ENCODE measurements at regions not wholly inside any gene's neighbourhood (a gene's known extent, or its start where the extent isn't known, plus 50 kb on each side); places are given as distances from the start of the nearest gene placed in this dataset.

- DNase-seq = no peak
Observed at GRCh38 chr1:87894062-87894461, 565.4 kb downstream of the LMO4 start.

DNA sequence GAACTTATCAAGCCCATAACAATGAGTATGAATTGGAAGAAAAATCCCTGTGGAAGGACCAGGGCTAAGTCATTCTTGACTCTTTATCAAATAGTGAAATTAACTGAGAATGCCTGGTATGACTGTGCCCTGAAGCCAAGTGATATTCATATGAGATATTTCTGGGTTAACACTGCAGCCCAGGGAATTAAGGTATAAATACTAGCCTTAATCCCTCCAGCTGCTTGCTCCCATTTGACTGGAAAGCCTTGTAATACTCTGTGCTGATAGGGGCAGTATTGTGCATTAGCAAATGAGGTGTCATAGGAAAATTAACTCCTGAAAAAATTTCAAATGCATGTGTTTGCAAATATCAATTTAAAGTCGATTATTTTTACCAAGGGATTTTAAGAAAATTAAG is 568.8 kb downstream of the LMO4 start:
- DNase-seq = no peak

GRCh38 chr1:87898431-87898830 is 569.8 kb downstream of the LMO4 start:
- no peak for DNase-seq

GRCh38 chr1:87899017-87899416 is 570.3 kb downstream of the LMO4 start:
- DNase-seq = no peak

DNA sequence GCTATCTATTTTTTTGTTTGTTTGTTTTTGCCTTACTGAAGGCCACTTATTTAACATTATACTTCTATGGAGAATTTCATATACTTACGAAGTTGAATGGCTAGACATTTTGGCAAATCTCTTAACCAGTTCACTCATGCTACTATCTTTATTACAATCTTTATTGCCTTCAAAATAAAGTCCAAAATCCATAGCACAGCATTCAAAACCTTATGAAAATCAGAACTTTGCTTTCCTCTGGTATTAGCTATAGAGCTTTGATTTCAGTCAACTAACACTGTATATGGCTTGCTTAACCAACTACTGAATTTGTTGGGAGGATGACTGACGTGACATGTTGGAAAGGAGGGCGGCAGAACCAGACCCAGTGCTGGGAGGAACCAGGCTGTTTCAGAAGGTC is 571.1 kb downstream of the LMO4 start:
- no peak for DNase-seq

DNA sequence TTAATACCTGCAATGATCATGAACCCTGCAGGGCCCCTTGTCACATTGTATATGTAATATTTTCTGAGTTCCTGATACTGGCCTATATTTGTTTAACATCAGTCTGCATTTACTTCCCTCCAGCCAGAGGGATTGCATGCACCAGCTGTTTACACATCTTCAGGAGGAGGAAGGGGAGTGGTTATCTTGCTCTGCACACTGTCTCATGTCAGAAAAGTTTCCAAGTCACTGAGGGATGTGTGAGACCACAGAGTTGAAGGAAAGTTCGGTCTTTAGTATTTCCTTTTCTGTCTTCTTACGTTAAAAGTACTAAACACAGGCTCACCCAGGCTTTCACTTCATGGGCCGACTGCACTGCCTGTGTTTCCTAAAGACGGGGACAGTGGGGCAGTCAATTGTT is 574.1 kb downstream of the LMO4 start:
- no peak for DNase-seq

DNA sequence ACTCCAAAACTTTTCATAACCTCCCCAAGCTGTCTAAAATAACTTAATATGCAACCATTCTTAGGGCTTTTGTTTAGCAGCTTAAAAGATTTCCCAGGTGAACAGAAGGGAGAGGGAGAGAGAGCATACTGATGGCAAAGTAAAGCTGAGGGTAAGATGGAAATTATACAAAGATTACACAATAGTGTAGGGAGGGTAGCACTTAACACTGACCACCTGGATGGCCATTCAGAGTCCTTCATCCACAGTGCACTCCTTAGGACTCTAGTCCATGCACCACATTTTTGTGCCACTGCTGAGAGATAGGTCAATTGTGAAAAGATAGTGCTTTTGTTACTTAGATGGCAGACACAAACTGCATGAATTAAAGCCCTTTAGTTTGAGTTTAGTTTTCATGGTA is 574.6 kb downstream of the LMO4 start:
- no peak for DNase-seq

DNA sequence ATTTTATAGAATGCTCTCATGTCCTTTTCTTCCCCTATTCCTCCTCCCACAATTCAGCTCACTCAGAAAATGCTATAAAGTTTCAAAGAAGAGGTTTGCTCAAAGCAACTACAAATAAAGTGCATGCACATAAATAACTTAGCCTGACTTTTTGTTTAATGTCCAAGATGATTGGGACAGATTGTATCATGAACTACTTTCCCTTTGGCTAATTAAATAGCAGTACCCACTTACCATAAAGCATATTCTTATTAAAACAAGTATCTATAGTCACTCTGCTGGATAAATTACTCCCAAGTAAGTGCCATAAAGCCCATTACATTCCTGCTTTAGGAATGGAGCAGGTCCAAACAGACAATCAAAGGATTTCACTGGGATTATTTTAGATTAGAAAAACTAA is 576.0 kb downstream of the LMO4 start:
- no peak for DNase-seq

DNA sequence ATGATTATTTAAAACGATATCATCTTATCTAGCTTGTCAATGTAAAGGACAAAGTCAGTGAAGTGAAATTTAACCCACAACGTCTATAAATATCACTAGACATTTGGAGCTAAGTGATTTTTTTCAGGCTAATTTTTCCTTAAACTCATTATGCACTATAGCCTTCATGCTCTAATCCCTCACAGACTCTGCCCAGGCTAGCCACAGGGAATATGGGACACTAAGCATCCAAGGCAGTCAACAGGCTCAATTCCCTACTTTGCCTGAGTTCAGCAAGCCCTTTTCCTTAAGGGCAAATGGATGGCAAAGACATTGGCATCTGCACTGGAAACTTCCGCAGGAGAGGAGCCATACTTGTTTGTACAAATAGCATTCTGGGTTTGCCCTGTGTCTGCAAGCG is 577.0 kb downstream of the LMO4 start:
- DNase-seq = no peak

DNA sequence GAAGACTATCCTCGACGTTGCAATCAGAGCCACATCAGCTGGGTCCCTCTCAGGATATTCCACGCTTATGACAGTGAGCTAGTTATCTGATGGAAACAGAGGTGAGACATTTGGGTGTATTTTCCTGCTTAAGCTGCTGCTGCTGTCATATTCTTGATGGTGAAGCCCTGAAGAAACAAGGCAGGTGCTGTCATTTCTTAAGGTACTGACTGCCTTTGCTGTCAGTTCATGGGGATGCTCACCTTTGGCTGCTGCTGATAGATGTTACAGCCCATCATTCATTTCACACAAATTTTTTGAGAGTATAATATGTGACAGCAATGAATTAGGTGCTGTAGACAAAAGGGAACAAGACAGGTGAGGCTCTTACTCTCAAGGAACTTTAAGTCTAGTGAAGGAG is 577.4 kb downstream of the LMO4 start:
- no peak for DNase-seq

- no peak for DNase-seq
Observed at GRCh38 chr1:87913361-87913760, 584.7 kb downstream of the LMO4 start.

DNA sequence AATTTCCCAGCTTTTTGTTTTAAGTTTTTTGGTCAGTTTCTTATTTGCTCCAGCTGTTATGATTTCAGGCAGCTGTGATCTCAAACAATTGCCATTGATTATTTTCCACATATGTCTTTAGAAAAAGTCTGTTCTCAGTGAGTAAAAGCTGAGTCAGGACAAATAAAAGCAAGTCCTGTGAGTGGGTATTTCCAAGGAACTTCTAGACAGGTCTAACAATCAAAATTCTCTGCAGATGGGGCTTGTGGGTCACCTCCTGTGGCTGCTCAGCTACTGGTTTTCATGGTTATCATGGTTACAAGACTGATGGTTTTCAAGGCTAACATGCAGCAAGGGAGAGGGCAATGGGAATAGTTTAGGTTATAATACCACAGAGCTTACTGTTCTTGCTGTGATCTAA is 585.7 kb downstream of the LMO4 start:
- no peak for DNase-seq

DNA sequence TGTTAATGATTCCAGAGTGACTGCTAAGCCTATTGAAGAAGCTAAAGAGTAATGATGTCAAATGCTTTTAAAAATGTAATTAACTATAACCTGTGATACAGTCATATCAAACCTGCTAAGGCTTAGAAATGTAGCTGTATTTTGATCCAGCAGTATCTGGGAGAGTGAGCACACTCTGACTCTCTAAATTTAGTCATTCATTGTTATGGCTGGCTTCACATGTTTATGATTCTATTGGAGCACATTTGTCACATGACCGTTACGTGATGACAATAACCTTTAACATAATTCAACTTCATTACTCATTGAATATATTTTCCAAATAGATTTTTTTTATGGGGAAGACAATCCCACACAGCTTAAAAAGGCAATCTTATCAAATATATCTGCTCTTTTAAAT is 587.1 kb downstream of the LMO4 start:
- DNase-seq = no peak

- no peak for DNase-seq
Observed at GRCh38 chr1:87916965-87917364, 588.3 kb downstream of the LMO4 start.

DNA sequence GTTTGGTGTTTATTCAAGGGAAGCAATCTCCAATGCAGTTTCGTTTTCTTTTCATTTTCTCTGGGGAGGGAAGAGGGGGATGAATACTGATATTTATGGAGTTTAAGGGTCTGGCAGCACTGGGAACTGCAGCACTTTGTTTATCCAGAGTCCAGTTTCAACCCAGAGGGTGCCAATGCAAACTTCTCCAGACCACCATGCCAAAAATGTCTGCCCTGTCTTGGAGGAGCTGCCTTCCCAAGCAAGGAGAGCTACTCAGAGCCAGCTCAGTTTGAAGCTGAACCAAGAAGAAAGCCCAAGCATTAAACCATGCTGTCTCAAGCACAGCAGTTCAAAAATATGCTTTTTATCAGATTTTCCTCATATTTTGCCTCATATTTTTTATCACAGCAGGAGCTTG is 589.7 kb downstream of the LMO4 start:
- no peak for DNase-seq

DNA sequence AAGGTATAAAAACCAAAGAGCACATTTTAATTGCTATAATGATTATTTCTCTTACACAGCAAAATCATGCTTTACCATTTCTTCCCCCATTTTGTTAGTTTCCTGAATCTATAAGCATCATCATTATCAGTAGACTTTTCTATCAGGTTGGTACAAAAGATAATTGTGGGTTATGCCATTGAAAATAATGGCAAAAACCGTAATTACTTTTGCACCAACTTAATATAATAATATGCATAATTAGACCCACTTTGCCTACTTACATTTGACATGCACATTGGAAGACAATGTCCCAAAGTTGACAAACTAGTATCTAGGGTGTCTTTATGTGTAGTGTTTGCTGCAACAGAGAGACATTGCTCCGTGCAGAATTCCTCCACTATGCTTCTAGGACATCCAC is 594.2 kb downstream of the LMO4 start:
- no peak for DNase-seq

DNA sequence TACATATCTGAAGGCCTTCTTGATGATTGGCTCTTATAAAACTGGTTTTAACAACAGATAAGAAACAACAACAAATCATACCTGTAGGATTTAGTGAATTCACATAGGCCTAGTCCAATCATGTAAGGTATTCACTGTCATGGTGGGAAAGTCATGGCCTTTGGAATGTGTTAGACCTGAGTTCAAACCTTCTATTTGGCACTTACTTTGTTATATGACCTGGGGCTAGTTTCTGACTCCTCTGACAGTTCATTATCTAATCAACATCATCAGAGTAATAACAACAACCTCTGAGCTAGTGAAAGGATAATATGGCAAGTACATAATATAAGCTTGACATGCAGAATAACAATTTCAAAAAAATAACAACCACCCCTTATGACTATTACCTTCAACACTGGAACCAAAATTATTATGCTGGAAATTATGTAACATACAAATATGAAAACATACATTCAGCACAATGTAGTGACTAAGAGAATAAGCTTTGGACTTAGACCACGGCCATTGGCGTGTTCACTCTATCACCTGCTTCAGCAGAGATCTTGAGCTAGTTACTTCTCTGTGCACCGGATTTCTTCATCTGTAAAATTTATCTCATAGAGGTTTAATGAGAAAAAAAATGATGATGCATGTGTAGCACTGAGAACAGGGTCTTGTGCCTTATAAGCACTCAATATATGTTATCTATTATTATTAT is 597.6 kb downstream of the LMO4 start:
- no peak for DNase-seq

GRCh38 chr1:87926921-87927320 is 598.2 kb downstream of the LMO4 start:
- DNase-seq = no peak

GRCh38 chr1:87927391-87928280 is 599.0 kb downstream of the LMO4 start:
- no peak for DNase-seq

DNA sequence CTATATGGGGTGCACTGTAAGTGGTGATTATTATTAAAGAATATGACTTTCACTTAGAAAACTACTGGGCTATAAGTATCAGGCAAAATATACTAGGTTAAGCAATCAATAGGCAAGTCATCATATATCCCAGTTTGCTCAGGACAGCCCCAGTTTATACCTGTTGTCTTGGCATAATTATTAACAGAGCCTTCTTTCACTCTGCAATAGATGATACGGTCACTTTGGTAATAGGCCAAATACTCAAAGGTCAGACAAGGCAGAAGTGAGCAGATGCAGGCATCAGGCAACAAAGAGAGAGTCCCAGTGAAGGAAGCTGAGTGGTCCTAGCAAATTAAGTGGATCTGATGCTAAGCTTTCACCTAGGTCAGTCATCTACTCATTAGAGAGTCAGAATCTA is 599.9 kb downstream of the LMO4 start:
- no peak for DNase-seq

DNA sequence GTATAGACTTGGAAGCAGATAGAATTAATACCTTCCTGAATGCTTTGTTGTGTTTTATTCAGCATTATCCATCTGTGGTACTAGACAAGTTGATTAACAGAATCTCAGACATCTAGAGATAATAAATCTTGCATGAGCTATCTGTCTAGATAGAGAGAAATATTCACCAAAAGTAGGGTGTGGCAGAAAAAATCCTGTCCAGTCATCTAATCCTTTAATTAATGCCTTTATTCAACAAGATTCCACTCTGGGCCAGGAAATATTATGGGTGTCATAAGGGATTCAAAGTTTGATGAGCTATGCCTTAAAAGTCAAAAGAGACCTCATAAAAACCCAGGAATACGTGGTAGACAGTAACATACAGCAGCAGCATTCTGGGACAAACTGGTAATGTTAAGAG is 601.2 kb downstream of the LMO4 start:
- DNase-seq = no peak

GRCh38 chr1:87930796-87931195 is 602.1 kb downstream of the LMO4 start:
- DNase-seq = no peak

DNA sequence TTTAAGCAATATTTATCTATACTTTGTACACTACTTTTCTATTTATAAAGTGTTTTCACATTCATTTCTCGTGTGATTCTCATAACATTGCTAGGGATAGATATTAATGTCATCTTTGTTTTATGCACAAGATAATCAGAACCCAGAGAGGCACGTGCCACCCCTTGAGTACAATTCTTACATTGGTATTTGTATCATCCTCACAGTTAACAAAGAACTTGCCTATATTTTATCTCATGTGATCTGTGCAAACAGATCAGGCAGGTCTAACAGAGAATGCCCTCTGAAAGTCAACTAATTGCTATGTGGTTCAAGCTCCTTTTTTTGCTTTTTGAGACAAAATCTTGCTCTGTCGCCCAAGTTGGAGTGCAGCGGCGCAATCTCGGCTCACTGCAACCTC is 604.5 kb downstream of the LMO4 start:
- DNase-seq = no peak

DNA sequence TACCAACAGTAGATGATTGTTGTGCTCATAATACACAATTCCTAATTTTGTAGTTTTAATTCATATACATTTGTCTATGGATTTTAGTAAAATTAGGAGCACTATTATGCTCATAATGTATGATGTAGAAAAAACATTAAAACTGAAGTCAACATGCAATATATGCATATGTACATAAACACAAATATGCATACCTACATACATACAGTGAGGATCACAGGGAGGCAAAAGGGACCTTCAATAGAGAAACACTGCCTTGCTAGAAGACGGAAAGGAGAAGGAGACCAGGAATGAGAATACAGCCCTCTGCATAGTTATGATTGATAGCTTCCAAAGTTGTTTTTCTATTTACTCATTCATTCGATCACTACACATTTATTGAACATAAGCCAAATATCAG is 606.5 kb downstream of the LMO4 start:
- DNase-seq = no peak
